ENCODE measurements at regions not wholly inside any gene's neighbourhood (a gene's known extent, or its start where the extent isn't known, plus 50 kb on each side); places are given as distances from the start of the nearest gene placed in this dataset.
"Not testable (repeated sequence)": the region's sequence is repeated elsewhere in the genome, so short reads cannot be mapped to it uniquely, and the experiment has no call there.

DNA sequence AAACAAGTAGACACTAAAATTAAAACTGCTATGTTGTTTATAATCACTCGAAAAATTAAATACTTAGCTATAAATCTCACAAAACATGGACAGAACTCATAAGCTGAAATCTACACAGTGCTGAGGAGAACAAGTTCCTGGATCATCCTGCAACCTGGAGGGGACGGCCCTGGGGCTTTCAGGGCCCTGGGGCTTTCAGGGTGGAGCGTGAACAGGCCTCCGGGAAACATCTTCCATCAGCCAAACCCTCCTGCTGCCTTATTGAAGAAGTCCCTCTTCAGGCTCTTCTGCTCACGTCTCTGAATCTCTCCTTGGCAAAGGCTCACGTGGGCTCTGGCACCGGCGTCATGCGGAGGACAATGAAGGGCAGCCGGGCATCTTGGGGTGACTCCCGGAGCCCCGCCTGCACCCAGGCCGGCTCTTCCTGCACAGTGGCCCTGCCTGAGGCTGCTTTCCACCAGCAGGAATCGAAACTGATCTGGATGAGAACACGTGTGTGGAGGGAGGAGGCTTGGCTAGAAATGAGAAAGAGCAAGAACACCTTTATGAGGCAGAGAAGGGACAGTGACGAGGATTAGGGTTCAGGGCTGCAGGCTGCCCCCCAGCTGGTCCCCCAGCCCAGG is 127.3 kb downstream of the CDRT15L2 start:
- ChIA-PET CTCF (no interaction called here), POLR2A (no interaction called here)
- H3K9me3 ChIP-seq (ENCODE audit: control insufficient read depth, insufficient read depth, low read depth, low read length), result no peaks in the 10 kb centered on the region
- H3K36me3 ChIP-seq (ENCODE audit: control insufficient read depth in 2 of 2, insufficient read depth in 1 of 2, low read length in 2 of 2), result no peaks in the 10 kb centered on the region
- H3K4me1 ChIP-seq (ENCODE audit: control insufficient read depth, insufficient read depth, low read length), result peaks cover 5% of the 10 kb centered on the region; the same call in 1 of the 2 replicates
- TF ChIP-seq ZNF626 (tag by site-specific recombination; IDR thresholded peaks at IDR 0.05) (no peak), ZNF426 (tag by site-specific recombination; IDR thresholded peaks at IDR 0.05) (no peak), KLF10 (tag by site-specific recombination; IDR thresholded peaks at IDR 0.05) (no peak), ZBTB17 (tag by site-specific recombination; IDR thresholded peaks at IDR 0.05) (no peak), ZNF473 (tag by site-specific recombination; IDR thresholded peaks at IDR 0.05) (no peak), FEZF1 (tag by site-specific recombination; IDR thresholded peaks at IDR 0.05) (no peak), ZNF292 (tag by site-specific recombination; IDR thresholded peaks at IDR 0.05; ENCODE audit: borderline replicate concordance, low read depth) (no peak), ZNF544 (tag by site-specific recombination; IDR thresholded peaks at IDR 0.05) (no peak), ZNF184 (tag by site-specific recombination; IDR thresholded peaks at IDR 0.05) (no peak), ZNF140 (tag by site-specific recombination; IDR thresholded peaks at IDR 0.05) (no peak), ZNF214 (tag by site-specific recombination; IDR thresholded peaks at IDR 0.05; ENCODE audit: borderline replicate concordance) (no peak), GLIS1 (tag by site-specific recombination; IDR thresholded peaks at IDR 0.05) (no peak), ZNF221 (tag by site-specific recombination; IDR thresholded peaks at IDR 0.05; ENCODE audit: borderline replicate concordance) (no peak), ZNF843 (tag by site-specific recombination; IDR thresholded peaks at IDR 0.05) (no peak), ZNF10 (tag by site-specific recombination; IDR thresholded peaks at IDR 0.05) (no peak), ZNF157 (tag by site-specific recombination; IDR thresholded peaks at IDR 0.05) (no peak)
- TF ChIP-seq, protein P1, sequence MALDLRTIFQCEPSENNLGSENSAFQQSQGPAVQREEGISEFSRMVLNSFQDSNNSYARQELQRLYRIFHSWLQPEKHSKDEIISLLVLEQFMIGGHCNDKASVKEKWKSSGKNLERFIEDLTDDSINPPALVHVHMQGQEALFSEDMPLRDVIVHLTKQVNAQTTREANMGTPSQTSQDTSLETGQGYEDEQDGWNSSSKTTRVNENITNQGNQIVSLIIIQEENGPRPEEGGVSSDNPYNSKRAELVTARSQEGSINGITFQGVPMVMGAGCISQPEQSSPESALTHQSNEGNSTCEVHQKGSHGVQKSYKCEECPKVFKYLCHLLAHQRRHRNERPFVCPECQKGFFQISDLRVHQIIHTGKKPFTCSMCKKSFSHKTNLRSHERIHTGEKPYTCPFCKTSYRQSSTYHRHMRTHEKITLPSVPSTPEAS (tag by site-specific recombination; IDR thresholded peaks at IDR 0.05), result no peak
- TF ChIP-seq, protein P2, sequence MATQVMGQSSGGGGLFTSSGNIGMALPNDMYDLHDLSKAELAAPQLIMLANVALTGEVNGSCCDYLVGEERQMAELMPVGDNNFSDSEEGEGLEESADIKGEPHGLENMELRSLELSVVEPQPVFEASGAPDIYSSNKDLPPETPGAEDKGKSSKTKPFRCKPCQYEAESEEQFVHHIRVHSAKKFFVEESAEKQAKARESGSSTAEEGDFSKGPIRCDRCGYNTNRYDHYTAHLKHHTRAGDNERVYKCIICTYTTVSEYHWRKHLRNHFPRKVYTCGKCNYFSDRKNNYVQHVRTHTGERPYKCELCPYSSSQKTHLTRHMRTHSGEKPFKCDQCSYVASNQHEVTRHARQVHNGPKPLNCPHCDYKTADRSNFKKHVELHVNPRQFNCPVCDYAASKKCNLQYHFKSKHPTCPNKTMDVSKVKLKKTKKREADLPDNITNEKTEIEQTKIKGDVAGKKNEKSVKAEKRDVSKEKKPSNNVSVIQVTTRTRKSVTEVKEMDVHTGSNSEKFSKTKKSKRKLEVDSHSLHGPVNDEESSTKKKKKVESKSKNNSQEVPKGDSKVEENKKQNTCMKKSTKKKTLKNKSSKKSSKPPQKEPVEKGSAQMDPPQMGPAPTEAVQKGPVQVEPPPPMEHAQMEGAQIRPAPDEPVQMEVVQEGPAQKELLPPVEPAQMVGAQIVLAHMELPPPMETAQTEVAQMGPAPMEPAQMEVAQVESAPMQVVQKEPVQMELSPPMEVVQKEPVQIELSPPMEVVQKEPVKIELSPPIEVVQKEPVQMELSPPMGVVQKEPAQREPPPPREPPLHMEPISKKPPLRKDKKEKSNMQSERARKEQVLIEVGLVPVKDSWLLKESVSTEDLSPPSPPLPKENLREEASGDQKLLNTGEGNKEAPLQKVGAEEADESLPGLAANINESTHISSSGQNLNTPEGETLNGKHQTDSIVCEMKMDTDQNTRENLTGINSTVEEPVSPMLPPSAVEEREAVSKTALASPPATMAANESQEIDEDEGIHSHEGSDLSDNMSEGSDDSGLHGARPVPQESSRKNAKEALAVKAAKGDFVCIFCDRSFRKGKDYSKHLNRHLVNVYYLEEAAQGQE (tag by site-specific recombination; IDR thresholded peaks at IDR 0.05), result no peak
- TF ChIP-seq, protein P3, sequence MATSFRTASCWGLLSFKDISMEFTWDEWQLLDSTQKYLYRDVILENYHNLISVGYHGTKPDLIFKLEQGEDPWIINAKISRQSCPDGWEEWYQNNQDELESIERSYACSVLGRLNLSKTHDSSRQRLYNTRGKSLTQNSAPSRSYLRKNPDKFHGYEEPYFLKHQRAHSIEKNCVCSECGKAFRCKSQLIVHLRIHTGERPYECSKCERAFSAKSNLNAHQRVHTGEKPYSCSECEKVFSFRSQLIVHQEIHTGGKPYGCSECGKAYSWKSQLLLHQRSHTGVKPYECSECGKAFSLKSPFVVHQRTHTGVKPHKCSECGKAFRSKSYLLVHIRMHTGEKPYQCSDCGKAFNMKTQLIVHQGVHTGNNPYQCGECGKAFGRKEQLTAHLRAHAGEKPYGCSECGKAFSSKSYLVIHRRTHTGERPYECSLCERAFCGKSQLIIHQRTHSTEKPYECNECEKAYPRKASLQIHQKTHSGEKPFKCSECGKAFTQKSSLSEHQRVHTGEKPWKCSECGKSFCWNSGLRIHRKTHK (tag by site-specific recombination; IDR thresholded peaks at IDR 0.05), result no peak
- TF ChIP-seq, protein P4, sequence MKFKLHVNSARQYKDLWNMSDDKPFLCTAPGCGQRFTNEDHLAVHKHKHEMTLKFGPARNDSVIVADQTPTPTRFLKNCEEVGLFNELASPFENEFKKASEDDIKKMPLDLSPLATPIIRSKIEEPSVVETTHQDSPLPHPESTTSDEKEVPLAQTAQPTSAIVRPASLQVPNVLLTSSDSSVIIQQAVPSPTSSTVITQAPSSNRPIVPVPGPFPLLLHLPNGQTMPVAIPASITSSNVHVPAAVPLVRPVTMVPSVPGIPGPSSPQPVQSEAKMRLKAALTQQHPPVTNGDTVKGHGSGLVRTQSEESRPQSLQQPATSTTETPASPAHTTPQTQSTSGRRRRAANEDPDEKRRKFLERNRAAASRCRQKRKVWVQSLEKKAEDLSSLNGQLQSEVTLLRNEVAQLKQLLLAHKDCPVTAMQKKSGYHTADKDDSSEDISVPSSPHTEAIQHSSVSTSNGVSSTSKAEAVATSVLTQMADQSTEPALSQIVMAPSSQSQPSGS (tag by site-specific recombination; IDR thresholded peaks at IDR 0.05; ENCODE audit: low read depth), result no peak
- H3K27ac ChIP-seq (ENCODE audit: extremely low read depth, low read depth, low read length), result no peak overlapping the region
- no peak overlapping the region for H3K4me3 ChIP-seq (ENCODE audit: low read depth, low read length)

DNA sequence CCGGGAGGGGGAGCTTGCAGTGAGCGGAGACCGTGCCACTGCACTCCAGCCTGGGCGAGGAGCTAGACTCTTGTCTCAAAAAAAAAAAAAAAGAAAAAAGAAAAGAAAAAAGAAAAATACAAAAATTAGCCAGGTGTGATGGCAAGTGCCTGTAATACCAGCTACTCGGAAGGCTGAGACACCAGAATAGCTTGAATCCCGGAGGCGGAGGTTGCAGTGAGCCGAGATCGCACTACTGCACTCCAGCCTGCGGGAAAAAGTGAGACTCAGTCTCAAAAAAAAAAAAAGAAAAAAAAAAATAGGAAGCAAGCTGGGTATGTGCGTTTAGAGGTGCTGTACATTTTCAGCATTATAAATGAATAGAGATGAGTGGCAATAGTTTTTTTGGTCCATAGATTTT is 129.3 kb downstream of the CDRT15L2 start:
- H3K4me3 ChIP-seq (ENCODE audit: low read depth, low read length); H3K27ac ChIP-seq (ENCODE audit: extremely low read depth, low read depth, low read length); CTCF ChIA-PET; POLR2A ChIA-PET; H3K36me3 ChIP-seq (ENCODE audit: control insufficient read depth in 2 of 2, insufficient read depth in 1 of 2, low read length in 2 of 2); H3K9me3 ChIP-seq (ENCODE audit: control insufficient read depth, insufficient read depth, low read depth, low read length); H3K4me1 ChIP-seq (ENCODE audit: control insufficient read depth, insufficient read depth, low read length): not testable (repeated sequence)

DNA sequence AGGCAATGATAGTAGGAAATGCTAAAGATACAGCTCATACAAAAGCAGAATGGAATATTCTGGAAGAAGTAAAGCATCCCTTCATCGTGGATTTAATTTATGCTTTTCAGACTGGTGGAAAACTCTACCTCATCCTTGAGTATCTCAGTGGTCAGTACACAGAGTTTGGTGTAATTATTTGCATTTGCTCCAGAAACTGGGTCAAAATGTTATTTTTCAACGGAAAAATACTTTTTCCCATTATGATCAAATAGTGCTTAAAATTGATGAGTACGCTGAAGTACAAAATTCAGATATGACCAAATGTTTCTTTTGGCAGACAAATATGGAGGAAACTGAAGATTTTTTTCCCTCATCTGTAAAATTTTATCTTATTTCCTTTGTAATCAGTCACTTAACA is 137.0 kb downstream of the CDRT15L2 start:
- H3K36me3 ChIP-seq (ENCODE audit: control insufficient read depth in 2 of 2, insufficient read depth in 1 of 2, low read length in 2 of 2); H3K4me1 ChIP-seq (ENCODE audit: control insufficient read depth, insufficient read depth, low read length); H3K27ac ChIP-seq (ENCODE audit: extremely low read depth, low read depth, low read length); CTCF ChIA-PET; H3K4me3 ChIP-seq (ENCODE audit: low read depth, low read length); POLR2A ChIA-PET; H3K9me3 ChIP-seq (ENCODE audit: control insufficient read depth, insufficient read depth, low read depth, low read length): not testable (repeated sequence)

All from HEK293 (cell line).